ENCODE measurements at regions not wholly inside any gene's neighbourhood (a gene's known extent, or its start where the extent isn't known, plus 50 kb on each side); places are given as distances from the start of the nearest gene placed in this dataset.

DNA sequence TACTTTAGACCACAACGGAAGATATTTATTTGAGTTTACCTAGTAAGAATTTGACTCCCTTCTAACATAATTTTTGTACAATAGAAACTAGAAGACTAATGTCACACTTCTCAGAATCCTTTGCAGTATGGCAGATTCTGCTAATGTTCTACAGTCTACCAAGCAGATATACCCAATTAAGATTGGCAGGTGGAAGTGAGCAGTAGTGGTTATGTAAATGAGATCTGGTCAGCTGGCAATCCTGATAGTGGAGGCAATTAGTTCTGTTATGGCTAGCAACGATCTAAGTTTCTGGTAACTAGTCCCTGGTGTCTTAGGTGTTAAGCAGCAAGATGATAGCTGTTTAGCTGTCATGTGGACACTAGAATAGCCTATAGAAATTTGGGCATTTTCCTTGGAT lies 101.0 kb downstream of the CENPW start:
- TF ChIP-seq, protein P1, sequence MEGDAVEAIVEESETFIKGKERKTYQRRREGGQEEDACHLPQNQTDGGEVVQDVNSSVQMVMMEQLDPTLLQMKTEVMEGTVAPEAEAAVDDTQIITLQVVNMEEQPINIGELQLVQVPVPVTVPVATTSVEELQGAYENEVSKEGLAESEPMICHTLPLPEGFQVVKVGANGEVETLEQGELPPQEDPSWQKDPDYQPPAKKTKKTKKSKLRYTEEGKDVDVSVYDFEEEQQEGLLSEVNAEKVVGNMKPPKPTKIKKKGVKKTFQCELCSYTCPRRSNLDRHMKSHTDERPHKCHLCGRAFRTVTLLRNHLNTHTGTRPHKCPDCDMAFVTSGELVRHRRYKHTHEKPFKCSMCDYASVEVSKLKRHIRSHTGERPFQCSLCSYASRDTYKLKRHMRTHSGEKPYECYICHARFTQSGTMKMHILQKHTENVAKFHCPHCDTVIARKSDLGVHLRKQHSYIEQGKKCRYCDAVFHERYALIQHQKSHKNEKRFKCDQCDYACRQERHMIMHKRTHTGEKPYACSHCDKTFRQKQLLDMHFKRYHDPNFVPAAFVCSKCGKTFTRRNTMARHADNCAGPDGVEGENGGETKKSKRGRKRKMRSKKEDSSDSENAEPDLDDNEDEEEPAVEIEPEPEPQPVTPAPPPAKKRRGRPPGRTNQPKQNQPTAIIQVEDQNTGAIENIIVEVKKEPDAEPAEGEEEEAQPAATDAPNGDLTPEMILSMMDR (IDR thresholded peaks at IDR 0.05; ENCODE audit: low read depth, low read length, poor library complexity, severe bottlenecking) = no peak
- no peak for TF ChIP-seq EZH2phosphoT487 (IDR thresholded peaks at IDR 0.05; ENCODE audit: borderline replicate concordance, low read length)
